H1 (cell line): ENCODE measurements at regions not wholly inside any gene's neighbourhood (a gene's known extent, or its start where the extent isn't known, plus 50 kb on each side); places are given as distances from the start of the nearest gene placed in this dataset.

ENCODE experiments used
- ASH2L ChIP-seq: fragments of 200-600, 300-600 bp; sonication (generic); IDR thresholded peaks from one replicate; pipeline ENCODE4 v1.7.1; 2017; ENCODE audit warnings: low read length
- CEBPB ChIP-seq: IDR thresholded peaks from 2 replicates; pipeline ENCODE4 v1.6.1; 2012; ENCODE audit warnings: low read depth, low read length
- CREB1 ChIP-seq: IDR thresholded peaks from 2 replicates; pipeline ENCODE4 v1.6.1; 2012; ENCODE audit warnings: inconsistent platforms
- EGR1 ChIP-seq: IDR thresholded peaks from 2 replicates; pipeline ENCODE4 v1.6.1; 2011; ENCODE audit warnings: low read depth, low read length, borderline replicate concordance
- EP300 ChIP-seq, 2 experiments: IDR thresholded peaks; 1 replicate in 1 of 2; 2 replicates in 1 of 2; pipeline ENCODE4 v1.6.1; 2011 to 2012; ENCODE audit warnings: low read depth in 2 of 2, low read length in 2 of 2, mild to moderate bottlenecking in 2 of 2, borderline replicate concordance in 1 of 2, inconsistent platforms in 1 of 2, moderate library complexity in 1 of 2
- MAX ChIP-seq: IDR thresholded peaks from 2 replicates; pipeline ENCODE4 v1.6.1; 2012; ENCODE audit warnings: inconsistent platforms
- POLR2A ChIP-seq, 2 experiments: IDR thresholded peaks; 1 replicate in 1 of 2; 2 replicates in 1 of 2; pipeline ENCODE4 v1.6.1; 2011; ENCODE audit warnings: low read depth in 2 of 2, low read length in 2 of 2, mild to moderate bottlenecking in 2 of 2; ENCODE audit errors: control extremely low read depth in 1 of 2
- POLR2AphosphoS5 ChIP-seq: IDR thresholded peaks from 2 replicates; pipeline ENCODE4 v1.6.1; 2011; ENCODE audit warnings: low read depth, low read length
- RAD21 ChIP-seq, 2 experiments: IDR thresholded peaks in 1 of 2; conservative IDR thresholded peaks in 1 of 2; 2 replicates each; pipeline ENCODE4 v1.6.1; 2011; ENCODE audit warnings: low read depth in 2 of 2, low read length in 2 of 2, improper control_type of control experiment in 1 of 2, inconsistent platforms in 1 of 2, mild to moderate bottlenecking in 1 of 2, moderate library complexity in 1 of 2
- TAF1 ChIP-seq: IDR thresholded peaks from 2 replicates; pipeline ENCODE4 v1.6.1; 2011; ENCODE audit warnings: mild to moderate bottlenecking, low read depth, low read length
- YY1 ChIP-seq: IDR thresholded peaks from 2 replicates; pipeline ENCODE4 v1.6.1; 2011; ENCODE audit warnings: low read depth, mild to moderate bottlenecking, low read length
- ZNF274 ChIP-seq: IDR thresholded peaks from 2 replicates; pipeline ENCODE4 v1.7.0; 2012; ENCODE audit warnings: low read length, borderline replicate concordance; ENCODE audit errors: extremely low read depth
- TF ChIP-seq, protein P1 (sequence below), 3 experiments: IDR thresholded peaks; 1 replicate in 2 of 3; 2 replicates in 1 of 3; pipeline versions ENCODE4 v1.5.1 to v1.6.1; 2011; ENCODE audit warnings: low read length in 3 of 3, mild to moderate bottlenecking in 3 of 3, inconsistent platforms in 2 of 3, low read depth in 1 of 3, moderate library complexity in 1 of 3; ENCODE audit not compliant: insufficient read depth in 1 of 3; ENCODE audit errors: control extremely low read depth in 1 of 3
- TF ChIP-seq, protein P2 (sequence below): fragments of 300-600 bp; sonication (generic); IDR thresholded peaks from 2 replicates; pipeline ENCODE4 v1.7.1; 2012; ENCODE audit warnings: low read length, moderate library complexity, mild to moderate bottlenecking, inconsistent platforms; ENCODE audit not compliant: insufficient replicate concordance

- TF ChIP-seq, protein P1, sequence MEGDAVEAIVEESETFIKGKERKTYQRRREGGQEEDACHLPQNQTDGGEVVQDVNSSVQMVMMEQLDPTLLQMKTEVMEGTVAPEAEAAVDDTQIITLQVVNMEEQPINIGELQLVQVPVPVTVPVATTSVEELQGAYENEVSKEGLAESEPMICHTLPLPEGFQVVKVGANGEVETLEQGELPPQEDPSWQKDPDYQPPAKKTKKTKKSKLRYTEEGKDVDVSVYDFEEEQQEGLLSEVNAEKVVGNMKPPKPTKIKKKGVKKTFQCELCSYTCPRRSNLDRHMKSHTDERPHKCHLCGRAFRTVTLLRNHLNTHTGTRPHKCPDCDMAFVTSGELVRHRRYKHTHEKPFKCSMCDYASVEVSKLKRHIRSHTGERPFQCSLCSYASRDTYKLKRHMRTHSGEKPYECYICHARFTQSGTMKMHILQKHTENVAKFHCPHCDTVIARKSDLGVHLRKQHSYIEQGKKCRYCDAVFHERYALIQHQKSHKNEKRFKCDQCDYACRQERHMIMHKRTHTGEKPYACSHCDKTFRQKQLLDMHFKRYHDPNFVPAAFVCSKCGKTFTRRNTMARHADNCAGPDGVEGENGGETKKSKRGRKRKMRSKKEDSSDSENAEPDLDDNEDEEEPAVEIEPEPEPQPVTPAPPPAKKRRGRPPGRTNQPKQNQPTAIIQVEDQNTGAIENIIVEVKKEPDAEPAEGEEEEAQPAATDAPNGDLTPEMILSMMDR (IDR thresholded peaks at IDR 0.05; ENCODE audit: control extremely low read depth in 1 of 3, insufficient read depth in 1 of 3, low read depth in 1 of 3, low read length in 3 of 3), result no peak
- no peak for TF ChIP-seq CREB1
- no peak for TF ChIP-seq RAD21 (IDR thresholded peaks at IDR 0.05 in 1 of 2, conservative IDR thresholded peaks at IDR 0.05 in 1 of 2; ENCODE audit: low read depth in 2 of 2, low read length in 2 of 2)
- no peak for TF ChIP-seq ZNF274
- no peak for TF ChIP-seq EP300 (IDR thresholded peaks at IDR 0.05; ENCODE audit: borderline replicate concordance in 1 of 2, low read depth in 2 of 2, low read length in 2 of 2)
- TF ChIP-seq, protein P2, sequence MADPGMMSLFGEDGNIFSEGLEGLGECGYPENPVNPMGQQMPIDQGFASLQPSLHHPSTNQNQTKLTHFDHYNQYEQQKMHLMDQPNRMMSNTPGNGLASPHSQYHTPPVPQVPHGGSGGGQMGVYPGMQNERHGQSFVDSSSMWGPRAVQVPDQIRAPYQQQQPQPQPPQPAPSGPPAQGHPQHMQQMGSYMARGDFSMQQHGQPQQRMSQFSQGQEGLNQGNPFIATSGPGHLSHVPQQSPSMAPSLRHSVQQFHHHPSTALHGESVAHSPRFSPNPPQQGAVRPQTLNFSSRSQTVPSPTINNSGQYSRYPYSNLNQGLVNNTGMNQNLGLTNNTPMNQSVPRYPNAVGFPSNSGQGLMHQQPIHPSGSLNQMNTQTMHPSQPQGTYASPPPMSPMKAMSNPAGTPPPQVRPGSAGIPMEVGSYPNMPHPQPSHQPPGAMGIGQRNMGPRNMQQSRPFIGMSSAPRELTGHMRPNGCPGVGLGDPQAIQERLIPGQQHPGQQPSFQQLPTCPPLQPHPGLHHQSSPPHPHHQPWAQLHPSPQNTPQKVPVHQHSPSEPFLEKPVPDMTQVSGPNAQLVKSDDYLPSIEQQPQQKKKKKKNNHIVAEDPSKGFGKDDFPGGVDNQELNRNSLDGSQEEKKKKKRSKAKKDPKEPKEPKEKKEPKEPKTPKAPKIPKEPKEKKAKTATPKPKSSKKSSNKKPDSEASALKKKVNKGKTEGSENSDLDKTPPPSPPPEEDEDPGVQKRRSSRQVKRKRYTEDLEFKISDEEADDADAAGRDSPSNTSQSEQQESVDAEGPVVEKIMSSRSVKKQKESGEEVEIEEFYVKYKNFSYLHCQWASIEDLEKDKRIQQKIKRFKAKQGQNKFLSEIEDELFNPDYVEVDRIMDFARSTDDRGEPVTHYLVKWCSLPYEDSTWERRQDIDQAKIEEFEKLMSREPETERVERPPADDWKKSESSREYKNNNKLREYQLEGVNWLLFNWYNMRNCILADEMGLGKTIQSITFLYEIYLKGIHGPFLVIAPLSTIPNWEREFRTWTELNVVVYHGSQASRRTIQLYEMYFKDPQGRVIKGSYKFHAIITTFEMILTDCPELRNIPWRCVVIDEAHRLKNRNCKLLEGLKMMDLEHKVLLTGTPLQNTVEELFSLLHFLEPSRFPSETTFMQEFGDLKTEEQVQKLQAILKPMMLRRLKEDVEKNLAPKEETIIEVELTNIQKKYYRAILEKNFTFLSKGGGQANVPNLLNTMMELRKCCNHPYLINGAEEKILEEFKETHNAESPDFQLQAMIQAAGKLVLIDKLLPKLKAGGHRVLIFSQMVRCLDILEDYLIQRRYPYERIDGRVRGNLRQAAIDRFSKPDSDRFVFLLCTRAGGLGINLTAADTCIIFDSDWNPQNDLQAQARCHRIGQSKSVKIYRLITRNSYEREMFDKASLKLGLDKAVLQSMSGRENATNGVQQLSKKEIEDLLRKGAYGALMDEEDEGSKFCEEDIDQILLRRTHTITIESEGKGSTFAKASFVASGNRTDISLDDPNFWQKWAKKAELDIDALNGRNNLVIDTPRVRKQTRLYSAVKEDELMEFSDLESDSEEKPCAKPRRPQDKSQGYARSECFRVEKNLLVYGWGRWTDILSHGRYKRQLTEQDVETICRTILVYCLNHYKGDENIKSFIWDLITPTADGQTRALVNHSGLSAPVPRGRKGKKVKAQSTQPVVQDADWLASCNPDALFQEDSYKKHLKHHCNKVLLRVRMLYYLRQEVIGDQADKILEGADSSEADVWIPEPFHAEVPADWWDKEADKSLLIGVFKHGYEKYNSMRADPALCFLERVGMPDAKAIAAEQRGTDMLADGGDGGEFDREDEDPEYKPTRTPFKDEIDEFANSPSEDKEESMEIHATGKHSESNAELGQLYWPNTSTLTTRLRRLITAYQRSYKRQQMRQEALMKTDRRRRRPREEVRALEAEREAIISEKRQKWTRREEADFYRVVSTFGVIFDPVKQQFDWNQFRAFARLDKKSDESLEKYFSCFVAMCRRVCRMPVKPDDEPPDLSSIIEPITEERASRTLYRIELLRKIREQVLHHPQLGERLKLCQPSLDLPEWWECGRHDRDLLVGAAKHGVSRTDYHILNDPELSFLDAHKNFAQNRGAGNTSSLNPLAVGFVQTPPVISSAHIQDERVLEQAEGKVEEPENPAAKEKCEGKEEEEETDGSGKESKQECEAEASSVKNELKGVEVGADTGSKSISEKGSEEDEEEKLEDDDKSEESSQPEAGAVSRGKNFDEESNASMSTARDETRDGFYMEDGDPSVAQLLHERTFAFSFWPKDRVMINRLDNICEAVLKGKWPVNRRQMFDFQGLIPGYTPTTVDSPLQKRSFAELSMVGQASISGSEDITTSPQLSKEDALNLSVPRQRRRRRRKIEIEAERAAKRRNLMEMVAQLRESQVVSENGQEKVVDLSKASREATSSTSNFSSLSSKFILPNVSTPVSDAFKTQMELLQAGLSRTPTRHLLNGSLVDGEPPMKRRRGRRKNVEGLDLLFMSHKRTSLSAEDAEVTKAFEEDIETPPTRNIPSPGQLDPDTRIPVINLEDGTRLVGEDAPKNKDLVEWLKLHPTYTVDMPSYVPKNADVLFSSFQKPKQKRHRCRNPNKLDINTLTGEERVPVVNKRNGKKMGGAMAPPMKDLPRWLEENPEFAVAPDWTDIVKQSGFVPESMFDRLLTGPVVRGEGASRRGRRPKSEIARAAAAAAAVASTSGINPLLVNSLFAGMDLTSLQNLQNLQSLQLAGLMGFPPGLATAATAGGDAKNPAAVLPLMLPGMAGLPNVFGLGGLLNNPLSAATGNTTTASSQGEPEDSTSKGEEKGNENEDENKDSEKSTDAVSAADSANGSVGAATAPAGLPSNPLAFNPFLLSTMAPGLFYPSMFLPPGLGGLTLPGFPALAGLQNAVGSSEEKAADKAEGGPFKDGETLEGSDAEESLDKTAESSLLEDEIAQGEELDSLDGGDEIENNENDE, result no peak
- TF ChIP-seq EGR1, result no peak
- no peak for TF ChIP-seq POLR2AphosphoS5
- TF ChIP-seq MAX, result no peak
- TF ChIP-seq TAF1, result no peak
- TF ChIP-seq YY1, result no peak
- no peak for TF ChIP-seq CEBPB
- TF ChIP-seq POLR2A (IDR thresholded peaks at IDR 0.05; ENCODE audit: control extremely low read depth in 1 of 2, low read depth in 2 of 2, low read length in 2 of 2), result no peak
- no peak for TF ChIP-seq ASH2L
Measured at GRCh38 chr3:180408654-180409053, 193.3 kb upstream of the TTC14 start.
